Body of pancreas (tissue), 4 donors: ENCODE measurements at regions not wholly inside any gene's neighbourhood (a gene's known extent, or its start where the extent isn't known, plus 50 kb on each side); places are given as distances from the start of the nearest gene placed in this dataset.
"Not testable (repeated sequence)": the region's sequence is repeated elsewhere in the genome, so short reads cannot be mapped to it uniquely, and the experiment has no call there.

Experiments
- CTCF ChIP-seq, 7 experiments: fragments of 450-650 bp in 4 of 7; fragments of 200-600 bp in 3 of 7; sonication (generic) in 3 of 7; IDR thresholded peaks; one replicate each; pipeline ENCODE4 v1.5.1; 2016 to 2019; ENCODE audit warnings: antibody characterized with exemption in 7 of 7
- POLR2A ChIP-seq, 3 donors: fragments of 450-650 bp; IDR thresholded peaks; one replicate each; pipeline ENCODE4 v1.6.1; 2016; ENCODE audit warnings: antibody characterized with exemption in 3 of 3, mild to moderate bottlenecking in 2 of 3

- TF ChIP-seq CTCF, POLR2A (IDR thresholded peaks at IDR 0.05): not testable (repeated sequence)
Measured at GRCh38 chr1:243049716-243050115, 205.4 kb downstream of the CEP170 start.
